ENCODE measurements at regions not wholly inside any gene's neighbourhood (a gene's known extent, or its start where the extent isn't known, plus 50 kb on each side); places are given as distances from the start of the nearest gene placed in this dataset.

- Histone ChIP-seq H3K9me3 (no peaks in the 10 kb centered on the region), H3K36me3 (no peaks in the 10 kb centered on the region), H3K4me3 (no peak overlapping the region), H3K4me1 (no peaks in the 10 kb centered on the region), H3K27ac (no peak overlapping the region), H3K27me3 (no peaks in the 10 kb centered on the region)
- WGBS, 2 donors: 89% methylated on average over 1 of the region's 1 CpG
- TF ChIP-seq POLR2A (IDR thresholded peaks at IDR 0.05) (no peak), EP300 (IDR thresholded peaks at IDR 0.05) (no peak), POLR2AphosphoS5 (IDR thresholded peaks at IDR 0.05) (no peak), CTCF (IDR thresholded peaks at IDR 0.05) (no peak)
- intact Hi-C loops (cut with DNase I): no loop called here
- no peak for DNase-seq
Measured at GRCh38 chr10:56063642-56064041, 297.4 kb downstream of the ZWINT start.

DNA sequence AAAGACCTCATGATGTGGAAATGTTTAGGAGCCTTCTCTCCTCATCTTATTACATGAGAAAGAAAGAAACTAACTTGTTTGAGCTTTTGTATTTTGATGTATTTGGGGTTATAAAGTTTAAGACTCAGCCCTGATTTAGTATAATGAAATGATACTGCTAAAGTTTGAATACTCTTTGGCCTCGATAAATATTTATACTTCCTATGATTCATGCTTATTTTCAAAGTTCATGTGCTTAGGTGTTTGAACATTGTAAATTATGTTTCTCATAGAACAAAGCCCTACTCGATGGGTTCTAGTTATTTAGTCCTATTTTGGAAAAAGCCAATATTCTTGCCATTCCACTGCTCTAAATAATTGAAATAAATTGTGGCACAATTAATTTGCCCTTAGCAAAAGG is 303.2 kb downstream of the ZWINT start:
- intact Hi-C loops (cut with DNase I): no loop called here
- TF ChIP-seq EP300 (IDR thresholded peaks at IDR 0.05): no peak
- no peak for TF ChIP-seq POLR2A (IDR thresholded peaks at IDR 0.05)
- TF ChIP-seq CTCF (IDR thresholded peaks at IDR 0.05): no peak
- no peak for TF ChIP-seq POLR2AphosphoS5 (IDR thresholded peaks at IDR 0.05)
- H3K36me3 ChIP-seq: no peaks in the 10 kb centered on the region
- no peak overlapping the region for H3K27ac ChIP-seq
- H3K9me3 ChIP-seq: no peaks in the 10 kb centered on the region
- WGBS, 2 donors: 73 to 75% methylated on average over 2 of the region's 2 CpGs
- no peaks in the 10 kb centered on the region for H3K4me1 ChIP-seq
- H3K4me3 ChIP-seq: no peak overlapping the region
- no peaks in the 10 kb centered on the region for H3K27me3 ChIP-seq
- DNase-seq: no peak

- no peak for DNase-seq
- H3K4me3 ChIP-seq: no peak overlapping the region
- H3K4me1 ChIP-seq: no peaks in the 10 kb centered on the region
- no peak for TF ChIP-seq POLR2AphosphoS5 (IDR thresholded peaks at IDR 0.05)
- no peak for TF ChIP-seq CTCF (IDR thresholded peaks at IDR 0.05)
- TF ChIP-seq EP300 (IDR thresholded peaks at IDR 0.05): no peak
- TF ChIP-seq POLR2A (IDR thresholded peaks at IDR 0.05): no peak
- no peak overlapping the region for H3K27ac ChIP-seq
- intact Hi-C loops (cut with DNase I): no loop called here
- H3K36me3 ChIP-seq: no peaks in the 10 kb centered on the region
- H3K9me3 ChIP-seq: no peaks in the 10 kb centered on the region
- 90 to 93% methylated on average over 8 of the region's 8 CpGs for WGBS, 2 donors
- H3K27me3 ChIP-seq: no peaks in the 10 kb centered on the region
Measured at GRCh38 chr10:56035489-56035888, 325.6 kb downstream of the ZWINT start.

- no peak for DNase-seq
- WGBS, 2 donors: 32 to 37% methylated on average over 5 of the region's 5 CpGs
- H3K27ac ChIP-seq: no peak overlapping the region
- intact Hi-C loops (cut with DNase I): no loop called here
- no peaks in the 10 kb centered on the region for H3K36me3 ChIP-seq
- TF ChIP-seq EP300 (IDR thresholded peaks at IDR 0.05) (no peak), POLR2A (IDR thresholded peaks at IDR 0.05) (no peak), CTCF (IDR thresholded peaks at IDR 0.05) (no peak), POLR2AphosphoS5 (IDR thresholded peaks at IDR 0.05) (no peak)
- no peaks in the 10 kb centered on the region for H3K9me3 ChIP-seq
- H3K27me3 ChIP-seq: no peaks in the 10 kb centered on the region
- no peak overlapping the region for H3K4me3 ChIP-seq
- no peaks in the 10 kb centered on the region for H3K4me1 ChIP-seq
Measured at GRCh38 chr10:56028298-56029132, 332.5 kb downstream of the ZWINT start.

GRCh38 chr10:56012101-56012500 is 349.0 kb downstream of the ZWINT start:
- H3K27me3 ChIP-seq: no peaks in the 10 kb centered on the region
- no peak overlapping the region for H3K4me3 ChIP-seq
- H3K27ac ChIP-seq: no peak overlapping the region
- intact Hi-C loops (cut with DNase I): no loop called here
- no peaks in the 10 kb centered on the region for H3K9me3 ChIP-seq
- no peak for TF ChIP-seq POLR2AphosphoS5 (IDR thresholded peaks at IDR 0.05)
- TF ChIP-seq POLR2A (IDR thresholded peaks at IDR 0.05): no peak
- no peak for TF ChIP-seq CTCF (IDR thresholded peaks at IDR 0.05)
- no peak for TF ChIP-seq EP300 (IDR thresholded peaks at IDR 0.05)
- H3K4me1 ChIP-seq: no peaks in the 10 kb centered on the region
- no peak for DNase-seq
- no peaks in the 10 kb centered on the region for H3K36me3 ChIP-seq

Measured in sigmoid colon (tissue), 6 donors.